Suprapubic skin (tissue), 4 donors: ENCODE measurements at regions not wholly inside any gene's neighbourhood (a gene's known extent, or its start where the extent isn't known, plus 50 kb on each side); places are given as distances from the start of the nearest gene placed in this dataset.
"Not testable (repeated sequence)": the region's sequence is repeated elsewhere in the genome, so short reads cannot be mapped to it uniquely, and the experiment has no call there.

Experiments
- EP300 ChIP-seq: sonication (generic); formaldehyde crosslinking; IDR thresholded peaks from one replicate; pipeline ENCODE4 v1.6.1; 2017; ENCODE audit warnings: antibody characterized with exemption
- POLR2A ChIP-seq, 2 donors: fragments of 450-650 bp; IDR thresholded peaks; one replicate each; pipeline ENCODE4 v1.6.1; 2017; ENCODE audit warnings: antibody characterized with exemption in 2 of 2, mild to moderate bottlenecking in 2 of 2, moderate library complexity in 2 of 2
- POLR2AphosphoS5 ChIP-seq, 3 donors: sonication (generic); formaldehyde crosslinking; IDR thresholded peaks; one replicate each; pipeline ENCODE4 v1.6.1; 2017; ENCODE audit warnings: antibody characterized with exemption in 3 of 3
- TF ChIP-seq, protein P1 (sequence below), 2 donors: fragments of 200-600 bp in 1 of 2; fragments of 450-650 bp in 1 of 2; sonication (generic) in 1 of 2; IDR thresholded peaks; one replicate each; pipeline ENCODE4 v1.5.1; 2016 to 2019; ENCODE audit warnings: antibody characterized with exemption in 2 of 2, mild to moderate bottlenecking in 1 of 2, moderate library complexity in 1 of 2

DNA sequence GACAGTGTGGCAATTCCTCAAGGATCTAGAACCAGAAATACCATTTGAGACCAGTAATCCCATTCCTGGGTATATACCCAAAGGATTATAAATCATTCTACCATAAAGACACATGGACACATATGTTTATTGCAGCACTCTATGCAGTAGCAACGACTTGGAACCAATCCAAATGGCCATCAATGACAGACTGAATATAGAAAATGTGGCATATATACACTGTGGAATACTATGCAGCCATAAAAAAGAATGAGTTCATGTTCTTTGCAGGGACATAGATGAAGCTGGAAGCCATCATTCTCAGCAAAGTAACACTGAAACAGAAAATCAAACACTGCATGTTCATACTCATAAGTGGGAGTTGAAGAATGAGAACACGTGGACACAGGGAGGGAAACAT, 91.7 kb downstream of the VPREB1 start:
- not testable (repeated sequence) for TF ChIP-seq POLR2A (IDR thresholded peaks at IDR 0.05); EP300; POLR2AphosphoS5 (IDR thresholded peaks at IDR 0.05)
- TF ChIP-seq, protein P1, sequence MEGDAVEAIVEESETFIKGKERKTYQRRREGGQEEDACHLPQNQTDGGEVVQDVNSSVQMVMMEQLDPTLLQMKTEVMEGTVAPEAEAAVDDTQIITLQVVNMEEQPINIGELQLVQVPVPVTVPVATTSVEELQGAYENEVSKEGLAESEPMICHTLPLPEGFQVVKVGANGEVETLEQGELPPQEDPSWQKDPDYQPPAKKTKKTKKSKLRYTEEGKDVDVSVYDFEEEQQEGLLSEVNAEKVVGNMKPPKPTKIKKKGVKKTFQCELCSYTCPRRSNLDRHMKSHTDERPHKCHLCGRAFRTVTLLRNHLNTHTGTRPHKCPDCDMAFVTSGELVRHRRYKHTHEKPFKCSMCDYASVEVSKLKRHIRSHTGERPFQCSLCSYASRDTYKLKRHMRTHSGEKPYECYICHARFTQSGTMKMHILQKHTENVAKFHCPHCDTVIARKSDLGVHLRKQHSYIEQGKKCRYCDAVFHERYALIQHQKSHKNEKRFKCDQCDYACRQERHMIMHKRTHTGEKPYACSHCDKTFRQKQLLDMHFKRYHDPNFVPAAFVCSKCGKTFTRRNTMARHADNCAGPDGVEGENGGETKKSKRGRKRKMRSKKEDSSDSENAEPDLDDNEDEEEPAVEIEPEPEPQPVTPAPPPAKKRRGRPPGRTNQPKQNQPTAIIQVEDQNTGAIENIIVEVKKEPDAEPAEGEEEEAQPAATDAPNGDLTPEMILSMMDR (IDR thresholded peaks at IDR 0.05), result not testable (repeated sequence)
